Hypothalamus (tissue), 51 donors: ENCODE measurements at regions not wholly inside any gene's neighbourhood (a gene's known extent, or its start where the extent isn't known, plus 50 kb on each side); places are given as distances from the start of the nearest gene placed in this dataset.

ENCODE experiments used
- DNase-seq, 51 donors: peaks; one replicate each; lab custom pipeline; 2025; lab: John Stamatoyannopoulos, UW

DNA sequence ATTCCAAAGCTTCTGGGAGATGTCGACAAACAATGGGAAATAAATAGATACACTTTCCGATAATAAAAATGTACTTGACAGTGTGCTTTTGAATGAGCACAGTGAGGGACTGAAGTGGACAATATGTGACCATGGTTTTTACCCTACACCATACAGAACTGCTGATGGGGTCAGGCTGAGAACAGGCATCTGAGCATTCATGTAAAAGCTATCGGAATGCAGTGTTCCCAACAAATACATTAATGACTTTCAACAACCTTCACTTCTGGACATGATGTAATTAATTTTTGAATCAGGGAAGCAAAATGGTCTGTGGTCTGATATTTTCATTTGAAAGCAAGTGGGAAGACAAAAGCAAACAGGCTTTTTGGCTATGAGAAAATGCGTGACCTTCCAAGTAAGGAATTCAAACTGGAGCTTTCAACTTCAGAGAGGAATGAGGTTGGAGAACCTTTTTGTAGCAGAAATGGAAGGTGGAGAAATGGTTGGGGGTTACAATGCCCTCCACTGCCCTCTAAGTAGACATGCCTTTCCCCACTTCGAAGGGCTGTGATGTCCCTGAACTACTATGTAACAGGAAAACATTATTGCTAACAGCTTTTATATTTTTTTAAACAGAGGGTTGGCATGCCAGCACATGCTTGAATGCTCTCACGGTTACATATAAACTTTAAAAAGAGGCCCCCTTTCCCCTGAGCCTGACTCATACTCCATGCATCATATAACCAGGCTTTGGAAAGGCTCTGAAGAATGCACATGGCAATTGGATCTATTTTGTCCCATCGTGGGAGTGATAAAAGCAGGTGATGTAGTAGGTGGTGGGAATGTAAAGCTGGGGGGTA lies 203.5 kb upstream of the CITED2 start:
- DNase-seq: no peak

- DNase-seq: no peak
Measured at GRCh38 chr6:139577124-139577762, 202.8 kb upstream of the CITED2 start.

- no peak for DNase-seq
Measured at GRCh38 chr6:139572001-139572400, 197.6 kb upstream of the CITED2 start.

- no peak for DNase-seq
Measured at GRCh38 chr6:139570166-139570565, 195.7 kb upstream of the CITED2 start.

DNA sequence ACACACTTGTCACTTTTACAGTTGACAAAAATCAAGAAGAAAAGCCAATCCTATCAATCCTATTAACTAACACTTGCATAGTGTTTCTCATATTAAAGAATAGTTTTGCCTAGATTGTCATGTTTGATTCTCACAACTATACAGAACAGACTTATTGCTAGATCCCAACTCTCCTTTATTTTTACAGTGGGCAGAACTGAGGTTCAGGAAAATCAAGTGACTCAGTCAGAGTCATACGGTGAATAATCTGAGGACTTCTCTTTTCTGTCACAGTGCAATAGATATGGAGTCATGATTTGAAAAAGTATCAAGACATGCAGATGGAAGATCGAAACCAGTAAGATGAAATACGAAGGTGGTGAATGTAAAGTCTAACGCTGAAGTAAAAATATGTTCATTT lies 195.1 kb upstream of the CITED2 start:
- no peak for DNase-seq

GRCh38 chr6:139568956-139569538 lies 194.6 kb upstream of the CITED2 start:
- no peak for DNase-seq

GRCh38 chr6:139568151-139568955 lies 193.9 kb upstream of the CITED2 start:
- no peak for DNase-seq

DNA sequence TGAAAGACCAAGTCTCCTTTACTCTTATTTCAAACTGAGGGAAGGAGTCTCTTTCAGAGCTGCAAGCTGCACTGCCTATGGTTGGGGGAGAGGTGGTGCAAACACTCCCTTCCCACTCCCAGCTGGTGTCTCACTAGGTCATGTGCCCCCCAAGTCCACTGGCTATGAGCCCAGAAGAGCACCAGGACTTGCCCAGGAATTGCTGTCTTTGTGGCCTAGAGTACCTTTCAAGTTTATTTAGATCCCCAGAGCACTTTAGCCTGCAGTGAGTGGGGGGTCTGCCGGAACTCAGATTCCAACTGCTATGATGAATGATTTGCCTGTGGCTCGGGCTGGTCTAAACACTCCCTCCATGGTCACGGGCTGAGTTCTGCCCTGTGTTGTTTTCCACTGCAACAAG lies 192.6 kb upstream of the CITED2 start:
- no peak for DNase-seq

DNA sequence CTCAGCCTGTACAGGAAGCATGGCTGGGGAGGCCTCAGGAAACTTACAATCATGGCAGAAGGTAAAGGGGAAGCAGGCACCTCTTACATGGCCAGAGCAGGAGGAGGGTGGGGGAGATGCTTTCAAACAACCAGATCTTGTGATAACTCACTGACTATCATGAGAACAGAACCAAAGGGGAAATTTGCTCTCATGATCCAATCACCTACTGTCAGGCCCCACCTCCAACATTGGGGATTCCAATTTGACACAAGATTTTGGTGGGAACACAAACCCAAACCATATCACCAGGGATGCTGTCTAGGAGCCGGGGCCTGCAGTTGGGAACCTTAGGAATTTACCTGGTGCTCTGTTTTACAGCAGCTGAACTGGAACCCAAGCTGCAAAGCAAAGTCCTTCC lies 191.1 kb upstream of the CITED2 start:
- no peak for DNase-seq

- DNase-seq: no peak
Measured at GRCh38 chr6:139557547-139557946, 183.1 kb upstream of the CITED2 start.

DNA sequence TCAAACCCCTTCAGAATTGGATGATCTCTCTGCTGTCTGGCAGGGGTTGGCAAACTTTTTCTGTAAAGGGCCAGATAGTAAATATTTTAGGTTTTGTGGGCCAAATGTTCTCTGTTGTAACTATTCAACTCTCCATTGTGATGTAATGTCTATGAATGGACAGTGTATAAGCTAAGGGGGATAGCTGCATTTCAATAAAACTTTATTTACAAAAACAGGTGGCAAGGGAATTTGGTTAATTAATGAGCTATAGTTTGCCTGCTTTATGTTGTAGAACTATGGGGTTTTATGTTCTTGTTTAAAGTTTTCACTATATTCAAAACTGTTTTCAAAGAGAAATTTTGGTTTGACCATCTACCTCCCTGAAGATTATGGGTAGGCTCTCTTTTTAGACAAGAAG lies 182.1 kb upstream of the CITED2 start:
- DNase-seq: no peak

- DNase-seq: no peak
Measured at GRCh38 chr6:139553916-139554315, 179.5 kb upstream of the CITED2 start.

DNA sequence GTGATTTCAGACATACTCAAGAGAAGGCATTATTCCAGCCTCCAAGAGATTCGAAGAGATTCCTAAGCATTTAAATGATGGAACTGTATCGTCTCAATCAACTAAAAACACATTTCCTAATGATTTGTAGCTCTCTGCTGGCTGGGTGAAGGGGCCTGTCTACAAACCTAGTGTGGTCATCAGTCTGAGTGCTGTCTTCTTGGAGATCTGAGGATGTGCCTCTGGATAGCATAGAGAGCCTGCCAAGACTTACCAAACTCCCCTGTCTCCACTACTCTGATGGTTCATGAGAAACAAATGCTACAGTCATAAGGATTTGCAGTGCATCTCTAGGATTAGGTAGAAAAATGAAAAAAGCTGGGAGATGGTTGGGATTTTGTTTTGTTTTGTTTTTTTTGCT lies 176.9 kb upstream of the CITED2 start:
- no peak for DNase-seq

GRCh38 chr6:139550361-139550760 lies 175.9 kb upstream of the CITED2 start:
- DNase-seq: no peak

- DNase-seq: no peak
Measured at GRCh38 chr6:139549561-139550070, 175.2 kb upstream of the CITED2 start.

GRCh38 chr6:139547804-139548203 lies 173.4 kb upstream of the CITED2 start:
- DNase-seq: no peak

DNA sequence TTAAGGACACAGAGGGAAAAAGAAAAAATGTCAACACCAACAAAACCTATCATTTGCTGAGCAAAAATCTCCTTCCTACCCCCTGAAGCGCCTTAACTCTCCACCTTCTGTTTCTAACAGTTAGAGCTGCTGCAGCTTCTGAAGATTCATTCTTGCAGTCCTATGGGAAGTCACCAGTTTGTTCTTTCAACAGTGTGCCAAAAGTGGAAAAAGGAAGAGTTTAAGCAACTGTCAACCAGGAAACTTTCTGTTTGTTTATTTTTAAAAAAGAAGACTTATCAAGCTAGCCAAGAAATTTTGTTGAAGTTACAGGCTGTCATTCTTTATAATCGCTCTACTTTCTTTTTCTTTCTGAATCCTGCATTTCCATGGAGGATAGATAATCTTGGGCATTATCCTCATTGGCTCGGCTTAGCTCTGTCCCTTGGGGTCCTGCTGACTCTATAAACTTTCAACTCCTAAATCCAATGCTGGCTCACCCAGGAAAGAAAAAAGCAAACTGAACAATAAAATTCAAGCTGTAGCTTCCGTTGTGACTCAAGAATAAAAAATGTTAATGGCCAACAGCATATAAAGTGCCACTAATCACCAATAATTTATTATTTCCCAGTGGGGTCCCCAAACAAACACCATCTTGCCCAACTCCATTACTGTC lies 172.8 kb upstream of the CITED2 start:
- DNase-seq: no peak

DNA sequence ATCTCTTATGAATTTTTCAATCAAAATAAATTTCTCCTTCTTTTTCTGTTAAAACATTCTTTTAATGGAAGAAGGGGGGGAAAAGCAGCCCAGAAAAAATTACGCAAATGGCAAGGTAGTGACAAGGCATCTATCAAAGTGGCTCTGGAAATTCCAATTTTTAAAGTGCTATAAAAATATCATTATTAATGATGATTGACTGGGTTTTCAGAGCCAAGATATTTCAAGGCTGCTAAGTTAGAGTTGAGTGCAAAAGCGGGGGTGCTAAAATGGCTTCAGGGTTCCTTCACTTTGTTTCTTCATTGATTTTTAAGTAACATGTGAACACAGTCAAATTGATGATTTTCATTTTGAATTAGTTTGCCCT lies 171.6 kb upstream of the CITED2 start:
- no peak for DNase-seq

DNA sequence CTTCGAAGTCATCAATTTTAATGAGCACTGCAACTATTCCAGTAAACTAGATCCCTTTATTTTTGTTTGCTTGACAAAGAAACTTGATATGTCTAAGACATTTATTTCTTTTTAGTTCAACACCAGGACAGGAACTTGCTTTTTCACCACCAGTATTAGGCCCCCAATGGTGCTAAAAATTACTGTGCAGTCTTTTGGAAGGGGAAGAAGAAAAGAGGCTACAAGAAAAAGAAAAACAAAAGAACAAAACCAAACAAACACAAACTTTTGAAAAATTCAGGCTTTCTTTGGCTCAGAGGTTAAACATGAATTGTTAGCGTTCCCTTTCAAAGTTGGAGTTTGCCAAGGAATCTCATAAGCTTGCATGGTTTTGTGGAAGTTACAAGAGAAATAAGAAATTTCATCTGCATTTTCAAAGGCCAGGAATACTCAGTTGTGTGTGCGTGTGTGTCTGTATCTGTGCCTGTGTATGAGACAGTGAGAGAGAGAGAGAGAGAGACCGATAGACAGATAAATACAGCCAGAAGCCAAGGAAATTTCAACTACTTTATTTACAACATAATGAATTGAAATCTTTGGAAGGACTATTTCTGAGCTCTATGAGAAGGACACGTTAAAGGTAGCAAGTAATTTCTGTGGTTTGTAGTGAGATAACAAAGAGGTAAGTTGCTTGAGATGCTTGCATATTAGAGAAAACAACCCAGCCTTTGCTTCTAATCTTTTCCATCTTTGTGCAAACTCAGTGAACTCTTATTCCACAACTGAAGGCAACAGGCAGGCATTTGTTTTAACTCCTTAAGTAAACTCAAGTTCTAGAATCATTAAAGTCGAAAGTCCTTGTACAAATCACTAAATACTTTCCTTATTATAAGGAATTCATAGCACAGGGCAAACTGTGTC lies 171.0 kb upstream of the CITED2 start:
- no peak for DNase-seq

DNA sequence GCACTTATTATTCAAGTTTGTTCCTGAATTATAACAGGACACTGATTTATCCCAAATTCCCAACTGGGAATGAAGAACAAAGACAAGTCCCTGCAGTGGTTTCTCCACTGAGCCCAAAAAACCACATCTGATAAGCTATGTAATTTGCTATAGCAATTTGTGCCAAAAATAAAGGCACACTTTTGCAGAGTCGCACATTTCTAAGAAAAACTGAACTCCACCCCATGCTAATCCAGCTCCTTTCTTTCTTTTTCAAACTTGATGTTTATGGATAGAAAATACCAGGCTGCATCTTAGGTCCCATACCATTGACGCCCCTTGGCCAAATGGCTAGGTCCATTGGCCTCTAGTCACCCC lies 170.2 kb upstream of the CITED2 start:
- no peak for DNase-seq
